AG04450 (cell line): ENCODE measurements at regions not wholly inside any gene's neighbourhood (a gene's known extent, or its start where the extent isn't known, plus 50 kb on each side); places are given as distances from the start of the nearest gene placed in this dataset.

Source experiments
- CTCF ChIA-PET: fragments of 300-600, 350-600 bp; formaldehyde crosslinking; extraction: SDS; loops from one replicate; lab custom pipeline; 2022; ENCODE audit warnings: antibody characterized with exemption, inconsistent platforms; lab: Charles Lee
- POLR2A ChIA-PET: fragments of 350-600 bp; formaldehyde crosslinking; extraction: SDS; loops from one replicate; lab custom pipeline; 2021; ENCODE audit warnings: antibody characterized with exemption, inconsistent platforms; lab: Yijun Ruan, JAX
- DNase-seq: peaks from one replicate; pipeline ENCODE4 v3.0.0-alpha.2; 2011; ENCODE audit warnings: low read depth, low spot score
- H3K27ac ChIP-seq: one replicate; pipeline ENCODE4 v1.5.1; 2012; ENCODE audit warnings: low read depth, low read length, control low read depth
- H3K27me3 ChIP-seq: one replicate; pipeline ENCODE4 v1.6.0; 2012; ENCODE audit warnings: low read length; ENCODE audit not compliant: control insufficient read depth, insufficient read depth
- H3K4me3 ChIP-seq: 2 replicates; pipeline ENCODE4 v1.5.1; 2011; ENCODE audit warnings: mild to moderate bottlenecking, low read depth, low read length, control low read depth
- H3K9me3 ChIP-seq: 2 replicates; pipeline ENCODE4 v1.5.1; 2012; ENCODE audit warnings: low read length; ENCODE audit not compliant: control insufficient read depth, insufficient read depth
- CTCF ChIP-seq: IDR thresholded peaks from 2 replicates; pipeline ENCODE4 v1.5.1; 2011; ENCODE audit warnings: low read depth, low read length, control low read depth, inconsistent platforms

- CTCF ChIA-PET = no interaction called here
- Histone ChIP-seq H3K4me3 (no peak overlapping the region), H3K27ac (no peak overlapping the region), H3K9me3 (no peaks in the 10 kb centered on the region), H3K27me3 (no peaks in the 10 kb centered on the region)
- POLR2A ChIA-PET = no interaction called here
- no peak for TF ChIP-seq CTCF
- no peak for DNase-seq
Measured at GRCh38 chr4:111812760-111813159, 332.5 kb upstream of the FAM241A start.

GRCh38 chr4:111813555-111814140 lies 331.6 kb upstream of the FAM241A start:
- Histone ChIP-seq H3K27ac (no peak overlapping the region), H3K9me3 (no peaks in the 10 kb centered on the region), H3K27me3 (no peaks in the 10 kb centered on the region), H3K4me3 (no peak overlapping the region)
- TF ChIP-seq CTCF = no peak
- CTCF ChIA-PET = no interaction called here
- POLR2A ChIA-PET = no interaction called here
- DNase-seq = no peak

GRCh38 chr4:111814961-111815360 lies 330.3 kb upstream of the FAM241A start:
- H3K27me3 ChIP-seq = no peaks in the 10 kb centered on the region
- no peaks in the 10 kb centered on the region for H3K9me3 ChIP-seq
- no peak for DNase-seq
- CTCF ChIA-PET = no interaction called here
- POLR2A ChIA-PET = no interaction called here
- no peak overlapping the region for H3K4me3 ChIP-seq
- no peak for TF ChIP-seq CTCF
- no peak overlapping the region for H3K27ac ChIP-seq

GRCh38 chr4:111821342-111821741 lies 323.9 kb upstream of the FAM241A start:
- ChIA-PET CTCF (interaction anchor here (0.6 kb wide), 1 partner anchor 609 kb away, joined by 3 read pairs; no protein-coding TSS in a partner anchor), POLR2A (no interaction called here)
- no peak overlapping the region for H3K27ac ChIP-seq
- no peaks in the 10 kb centered on the region for H3K27me3 ChIP-seq
- no peak for TF ChIP-seq CTCF
- no peak for DNase-seq
- no peak overlapping the region for H3K4me3 ChIP-seq
- no peaks in the 10 kb centered on the region for H3K9me3 ChIP-seq

GRCh38 chr4:111836601-111837000 lies 308.7 kb upstream of the FAM241A start:
- Histone ChIP-seq H3K4me3 (no peak overlapping the region), H3K27ac (no peak overlapping the region), H3K9me3 (no peaks in the 10 kb centered on the region), H3K27me3 (no peaks in the 10 kb centered on the region)
- no peak for DNase-seq
- POLR2A ChIA-PET = no interaction called here
- CTCF ChIA-PET = no interaction called here
- no peak for TF ChIP-seq CTCF
